Endothelial cell of umbilical vein (primary cell): ENCODE measurements at regions not wholly inside any gene's neighbourhood (a gene's known extent, or its start where the extent isn't known, plus 50 kb on each side); places are given as distances from the start of the nearest gene placed in this dataset.

Experiments
- BruUV-seq: library from RNA; stranded (reverse); fragments of 400-500 nt; replicated peaks from 2 replicates; lab custom pipeline; 2021; lab: Mats Ljungman, UMichigan
- CTCF ChIA-PET: fragments of 300-600, 350-600 bp; sonication (Branson Sonifier 250); formaldehyde crosslinking; loops from one replicate; lab custom pipeline; 2021; ENCODE audit warnings: antibody characterized with exemption, inconsistent platforms; lab: Charles Lee
- POLR2A ChIA-PET: fragments of 300-600, 350-600 bp; sonication (Branson Sonifier 250); formaldehyde crosslinking; loops from one replicate; lab custom pipeline; 2021; ENCODE audit warnings: antibody characterized with exemption, inconsistent platforms; lab: Charles Lee
- DNase-seq: peaks from one replicate; pipeline ENCODE4 v3.0.0-alpha.2; 2011; ENCODE audit warnings: low read depth, low spot score
- FAIRE-seq: peaks from 2 replicates; lab custom pipeline; 2011; peaks lifted over from hg19 to GRCh38; lab: Jason Lieb, UNC
- H2AFZ ChIP-seq: 2 replicates; pipeline ENCODE4 v1.6.0; 2012; ENCODE audit warnings: low read depth, low read length, control low read depth, inconsistent platforms
- H3K27ac ChIP-seq: 2 replicates; pipeline ENCODE4 v1.5.1; 2011; ENCODE audit warnings: low read depth, mild to moderate bottlenecking, control low read depth, low read length, moderate library complexity; ENCODE audit not compliant: insufficient read depth
- H3K27me3 ChIP-seq, 2 experiments: 2 replicates each; pipeline versions ENCODE4 v1.6.0 to v1.6.1; 2011; ENCODE audit warnings: low read length in 2 of 2, mixed read lengths in 1 of 2; ENCODE audit not compliant: control insufficient read depth in 2 of 2, insufficient read depth in 2 of 2
- H3K36me3 ChIP-seq, 2 experiments: 2 replicates in 1 of 2; 3 replicates in 1 of 2; pipeline ENCODE4 v1.5.1; 2011; ENCODE audit warnings: low read length in 2 of 2, mild to moderate bottlenecking in 1 of 2, moderate library complexity in 1 of 2; ENCODE audit not compliant: control insufficient read depth in 2 of 2, insufficient read depth in 2 of 2; ENCODE audit errors: extremely low read depth in 1 of 2
- H3K4me1 ChIP-seq: 3 replicates; pipeline ENCODE4 v1.5.1; 2011; ENCODE audit warnings: mild to moderate bottlenecking, low read length; ENCODE audit not compliant: control insufficient read depth, insufficient read depth; ENCODE audit errors: extremely low read depth
- H3K4me2 ChIP-seq: 2 replicates; pipeline ENCODE4 v1.6.1; 2011; ENCODE audit warnings: low read length, control low read depth, mixed read lengths; ENCODE audit not compliant: insufficient read depth
- H3K4me3 ChIP-seq, 3 experiments: fragments of 200-600 bp in 1 of 3; sonication (generic), shearing (Covaris generic) in 1 of 3; replicated peaks in 1 of 3; 2 replicates each; pipeline ENCODE4 v1.5.1; 2011 to 2016; ENCODE audit warnings: control low read depth in 3 of 3, low read length in 3 of 3, mild to moderate bottlenecking in 2 of 3, inconsistent platforms in 1 of 3, low read depth in 1 of 3, moderate library complexity in 1 of 3; ENCODE audit not compliant: insufficient read depth in 1 of 3
- H3K79me2 ChIP-seq: 2 replicates; pipeline ENCODE4 v1.6.0; 2012; ENCODE audit warnings: low read length, inconsistent platforms; ENCODE audit not compliant: control insufficient read depth, insufficient read depth
- H3K9ac ChIP-seq: replicated peaks from 2 replicates; pipeline ENCODE3; 2011; ENCODE audit warnings: low read length, control low read depth; ENCODE audit not compliant: insufficient read depth; ENCODE audit errors: extremely low read depth
- H3K9me1 ChIP-seq: replicated peaks from 3 replicates; pipeline ENCODE4 v1.6.0; 2011; ENCODE audit warnings: mild to moderate bottlenecking, low read length; ENCODE audit not compliant: control insufficient read depth, insufficient read depth; ENCODE audit errors: extremely low read depth
- H3K9me3 ChIP-seq: replicated peaks from 2 replicates; pipeline ENCODE4 v1.5.1; 2012; ENCODE audit warnings: low read length, inconsistent platforms; ENCODE audit not compliant: control insufficient read depth, insufficient read depth
- H4K20me1 ChIP-seq: replicated peaks from 2 replicates; pipeline ENCODE3; 2011; ENCODE audit warnings: mild to moderate bottlenecking, low read length; ENCODE audit not compliant: control insufficient read depth, insufficient read depth; ENCODE audit errors: extremely low read depth
- EZH2 ChIP-seq: IDR thresholded peaks from 2 replicates; pipeline ENCODE4 v1.6.1; 2012; ENCODE audit warnings: borderline replicate concordance, low read depth, mild to moderate bottlenecking, moderate library complexity, low read length, inconsistent platforms; ENCODE audit not compliant: severe bottlenecking
- FOS ChIP-seq: IDR thresholded peaks from 2 replicates; pipeline ENCODE4 v1.6.1; 2011; ENCODE audit warnings: mild to moderate bottlenecking, low read length, moderate library complexity, borderline replicate concordance; ENCODE audit not compliant: insufficient read depth
- GATA2 ChIP-seq: IDR thresholded peaks from 2 replicates; pipeline ENCODE4 v1.7.0; 2011; ENCODE audit warnings: low read depth, mild to moderate bottlenecking, moderate library complexity, mixed read lengths, low read length; ENCODE audit not compliant: insufficient read length, insufficient read depth
- JUN ChIP-seq: IDR thresholded peaks from 2 replicates; pipeline ENCODE4 v1.6.1; 2011; ENCODE audit warnings: borderline replicate concordance, low read depth; ENCODE audit not compliant: insufficient read length, insufficient read depth
- MYC ChIP-seq: IDR thresholded peaks from one replicate; pipeline ENCODE4 v1.6.1; 2011; ENCODE audit warnings: mild to moderate bottlenecking, low read depth, low read length
- POLR2A ChIP-seq: IDR thresholded peaks from 2 replicates; pipeline ENCODE4 v1.6.1; 2012; ENCODE audit warnings: low read depth, mild to moderate bottlenecking, control low read depth, low read length
- POLR2AphosphoS5 ChIP-seq: IDR thresholded peaks from 2 replicates; pipeline ENCODE4 v1.6.1; 2012; ENCODE audit warnings: low read depth, mild to moderate bottlenecking, control low read depth, low read length, moderate library complexity; ENCODE audit not compliant: insufficient read depth
- dilution Hi-C: fragments of 300-500 bp; cut with MboI; formaldehyde crosslinking; loops from one replicate; pipeline ENCODE4 v1.15.0; 2019; ENCODE audit warnings: low sequenced_read_pairs; ENCODE audit not compliant: extremely low pct_ligation_motif_present
- intact Hi-C: fragments of 100-400 bp; cut with micrococcal nuclease; formaldehyde crosslinking; loops from one replicate; pipeline ENCODE4 v1.10.0; 2022
- TF ChIP-seq, protein P1 (sequence below): IDR thresholded peaks from 2 replicates; pipeline ENCODE4 v1.6.1; 2011; ENCODE audit not compliant: insufficient read depth, insufficient read length
- TF ChIP-seq, protein P2 (sequence below), 2 donors: IDR thresholded peaks; 1 replicate in 1 of 2; 2 replicates in 1 of 2; pipeline ENCODE4 v1.5.1; 2011; ENCODE audit warnings: low read length in 2 of 2, mild to moderate bottlenecking in 2 of 2, moderate library complexity in 2 of 2, control low read depth in 1 of 2, inconsistent platforms in 1 of 2, low read depth in 1 of 2; ENCODE audit not compliant: insufficient read depth in 1 of 2; ENCODE audit errors: extremely low read depth in 1 of 2

DNA sequence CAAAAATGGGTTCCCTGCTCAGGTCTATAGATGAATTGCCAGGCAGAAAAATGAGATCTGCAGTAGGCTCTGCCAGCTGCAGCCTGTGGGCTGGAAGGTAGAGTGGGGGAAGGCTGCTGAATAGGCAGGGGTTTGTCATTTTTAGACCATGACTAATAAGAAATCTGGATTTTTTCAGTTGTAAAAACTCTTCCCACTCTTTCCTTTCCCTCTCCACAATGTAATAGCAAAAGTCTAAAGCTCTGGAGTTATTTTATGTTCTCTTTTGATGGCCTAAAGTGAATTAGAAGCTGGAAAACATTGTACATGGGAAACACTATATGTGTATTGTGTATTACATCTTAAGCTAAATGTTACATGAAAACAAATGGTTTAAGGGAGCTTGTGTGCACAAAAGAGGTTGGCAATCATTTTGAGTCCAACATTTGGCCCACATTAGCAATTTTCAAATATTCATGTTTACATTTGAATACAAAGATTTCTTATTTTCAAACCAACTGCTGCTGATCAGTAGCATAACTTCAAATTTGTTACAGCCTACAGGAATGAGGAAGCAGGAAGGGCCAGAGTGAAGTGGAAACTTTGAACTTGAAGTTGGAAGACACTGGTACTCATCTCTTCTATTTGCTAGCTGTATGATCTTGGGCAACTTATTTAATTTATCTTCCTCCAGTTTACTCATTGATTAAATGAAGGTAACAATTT, 407.1 kb downstream of the SLC4A3 start:
- no peak overlapping the region for H3K4me2 ChIP-seq
- H2AFZ ChIP-seq, result no peak overlapping the region
- CTCF ChIA-PET, result no interaction called here
- no peak overlapping the region for H3K27ac ChIP-seq
- H3K36me3 ChIP-seq, result no peaks in the 10 kb centered on the region
- intact Hi-C loops, result no loop called here
- no peaks in the 10 kb centered on the region for H3K79me2 ChIP-seq
- no peaks in the 10 kb centered on the region for H3K9me1 ChIP-seq
- dilution Hi-C loops, result no loop called here
- H3K4me1 ChIP-seq, result no peaks in the 10 kb centered on the region
- H3K9ac ChIP-seq, result no peak overlapping the region
- H4K20me1 ChIP-seq, result no peaks in the 10 kb centered on the region
- no peak for FAIRE-seq
- BruUV-seq, result no TSS peak
- H3K9me3 ChIP-seq, result no peaks in the 10 kb centered on the region
- no peaks in the 10 kb centered on the region for H3K27me3 ChIP-seq
- DNase-seq, result no peak
- TF ChIP-seq FOS (no peak), POLR2AphosphoS5 (no peak), POLR2A (no peak), GATA2 (no peak), MYC (no peak), JUN (no peak), EZH2 (no peak)
- TF ChIP-seq, protein P1, sequence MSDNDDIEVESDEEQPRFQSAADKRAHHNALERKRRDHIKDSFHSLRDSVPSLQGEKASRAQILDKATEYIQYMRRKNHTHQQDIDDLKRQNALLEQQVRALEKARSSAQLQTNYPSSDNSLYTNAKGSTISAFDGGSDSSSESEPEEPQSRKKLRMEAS, result no peak
- TF ChIP-seq, protein P2, sequence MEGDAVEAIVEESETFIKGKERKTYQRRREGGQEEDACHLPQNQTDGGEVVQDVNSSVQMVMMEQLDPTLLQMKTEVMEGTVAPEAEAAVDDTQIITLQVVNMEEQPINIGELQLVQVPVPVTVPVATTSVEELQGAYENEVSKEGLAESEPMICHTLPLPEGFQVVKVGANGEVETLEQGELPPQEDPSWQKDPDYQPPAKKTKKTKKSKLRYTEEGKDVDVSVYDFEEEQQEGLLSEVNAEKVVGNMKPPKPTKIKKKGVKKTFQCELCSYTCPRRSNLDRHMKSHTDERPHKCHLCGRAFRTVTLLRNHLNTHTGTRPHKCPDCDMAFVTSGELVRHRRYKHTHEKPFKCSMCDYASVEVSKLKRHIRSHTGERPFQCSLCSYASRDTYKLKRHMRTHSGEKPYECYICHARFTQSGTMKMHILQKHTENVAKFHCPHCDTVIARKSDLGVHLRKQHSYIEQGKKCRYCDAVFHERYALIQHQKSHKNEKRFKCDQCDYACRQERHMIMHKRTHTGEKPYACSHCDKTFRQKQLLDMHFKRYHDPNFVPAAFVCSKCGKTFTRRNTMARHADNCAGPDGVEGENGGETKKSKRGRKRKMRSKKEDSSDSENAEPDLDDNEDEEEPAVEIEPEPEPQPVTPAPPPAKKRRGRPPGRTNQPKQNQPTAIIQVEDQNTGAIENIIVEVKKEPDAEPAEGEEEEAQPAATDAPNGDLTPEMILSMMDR (IDR thresholded peaks at IDR 0.05; ENCODE audit: extremely low read depth in 1 of 2, insufficient read depth in 1 of 2, low read depth in 1 of 2, low read length in 2 of 2), result no peak
- H3K4me3 ChIP-seq, result no peak overlapping the region
- POLR2A ChIA-PET, result no interaction called here
